ENCODE measurements at regions not wholly inside any gene's neighbourhood (a gene's known extent, or its start where the extent isn't known, plus 50 kb on each side); places are given as distances from the start of the nearest gene placed in this dataset.
"Not testable (repeated sequence)": the region's sequence is repeated elsewhere in the genome, so short reads cannot be mapped to it uniquely, and the experiment has no call there.

DNA sequence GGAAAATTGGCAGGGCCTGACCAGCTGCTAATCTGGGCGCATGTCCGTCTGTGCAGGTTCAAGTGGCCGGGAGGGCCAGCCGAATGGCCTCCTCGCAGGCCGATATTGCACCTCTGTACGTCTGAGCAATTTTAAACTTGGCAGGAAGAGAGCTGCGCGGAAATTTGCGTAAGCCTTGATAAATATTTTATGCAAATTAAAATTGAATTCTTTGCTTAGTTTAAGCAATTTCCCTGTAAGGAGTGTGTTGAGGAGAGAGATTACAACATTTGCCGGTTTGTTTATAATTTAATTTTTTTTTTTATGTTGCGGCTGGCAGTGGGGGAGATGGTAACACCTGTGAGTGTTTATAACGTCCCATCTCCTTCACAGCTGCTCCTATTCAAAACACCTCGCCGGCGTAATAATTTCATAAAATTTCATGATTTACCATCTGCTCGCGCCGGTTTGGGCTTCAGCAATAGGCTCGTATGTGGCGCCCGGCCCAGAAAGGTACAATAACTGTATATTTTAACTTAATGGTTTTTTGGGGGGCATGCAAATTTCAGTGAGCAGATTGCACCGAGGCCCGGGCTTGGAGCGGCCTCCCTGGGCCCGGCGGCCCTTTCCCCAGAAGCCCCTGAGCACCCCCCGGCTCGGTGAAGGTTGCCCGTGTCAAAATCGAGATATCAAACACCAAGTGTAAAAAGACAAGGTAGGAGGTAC lies 269.4 kb upstream of the MVB12B start:
- DNase-seq, result no peak

- DNase-seq, result no peak
Observed at GRCh38 chr9:126058011-126058531, 268.6 kb upstream of the MVB12B start.

DNA sequence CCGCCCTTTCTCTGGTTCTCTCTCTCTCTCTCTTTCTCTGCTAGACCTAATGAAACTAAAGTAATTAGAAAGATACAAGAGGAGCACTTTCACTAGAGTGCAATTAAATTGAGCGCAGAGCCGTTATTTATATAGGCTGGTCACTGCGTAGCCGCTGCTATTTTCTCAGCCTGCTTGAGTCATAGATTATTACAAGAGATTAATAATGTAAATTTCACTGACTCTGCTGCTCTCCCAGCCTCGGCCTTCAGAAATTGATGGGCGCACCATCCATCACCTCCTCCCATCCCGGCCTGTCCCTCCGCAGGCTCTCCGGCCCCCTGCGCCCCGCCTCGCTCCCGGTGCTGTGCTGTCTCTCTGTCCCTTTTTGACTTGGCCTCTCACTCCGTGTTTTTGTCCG lies 268.0 kb upstream of the MVB12B start:
- no peak for DNase-seq

GRCh38 chr9:126061575-126061974 lies 265.1 kb upstream of the MVB12B start:
- no peak for DNase-seq

GRCh38 chr9:126062158-126062886 lies 264.3 kb upstream of the MVB12B start:
- DNase-seq, result no peak

GRCh38 chr9:126063326-126063725 lies 263.3 kb upstream of the MVB12B start:
- no peak for DNase-seq

DNA sequence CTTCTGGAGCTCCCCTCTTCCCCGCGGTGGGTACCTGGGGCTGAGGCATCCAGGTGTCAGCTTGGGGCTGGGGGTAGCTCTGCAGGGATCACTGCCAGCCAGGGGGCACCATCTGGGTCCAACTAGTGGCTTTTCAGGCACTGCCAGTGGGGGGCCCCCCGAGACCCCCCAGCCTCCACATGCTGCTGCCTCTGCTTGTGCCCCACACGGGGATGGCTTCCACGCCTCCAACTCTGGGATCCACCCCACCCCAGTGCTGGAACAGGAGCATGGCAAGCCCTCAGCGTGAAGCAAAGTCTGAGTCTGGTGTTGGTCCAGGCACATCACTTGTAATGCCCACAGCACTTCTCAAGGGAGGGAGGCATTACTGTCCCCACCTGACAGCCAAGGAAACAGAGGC lies 260.5 kb upstream of the MVB12B start:
- no peak for DNase-seq

GRCh38 chr9:126067031-126067734 lies 259.4 kb upstream of the MVB12B start:
- no peak for DNase-seq

DNA sequence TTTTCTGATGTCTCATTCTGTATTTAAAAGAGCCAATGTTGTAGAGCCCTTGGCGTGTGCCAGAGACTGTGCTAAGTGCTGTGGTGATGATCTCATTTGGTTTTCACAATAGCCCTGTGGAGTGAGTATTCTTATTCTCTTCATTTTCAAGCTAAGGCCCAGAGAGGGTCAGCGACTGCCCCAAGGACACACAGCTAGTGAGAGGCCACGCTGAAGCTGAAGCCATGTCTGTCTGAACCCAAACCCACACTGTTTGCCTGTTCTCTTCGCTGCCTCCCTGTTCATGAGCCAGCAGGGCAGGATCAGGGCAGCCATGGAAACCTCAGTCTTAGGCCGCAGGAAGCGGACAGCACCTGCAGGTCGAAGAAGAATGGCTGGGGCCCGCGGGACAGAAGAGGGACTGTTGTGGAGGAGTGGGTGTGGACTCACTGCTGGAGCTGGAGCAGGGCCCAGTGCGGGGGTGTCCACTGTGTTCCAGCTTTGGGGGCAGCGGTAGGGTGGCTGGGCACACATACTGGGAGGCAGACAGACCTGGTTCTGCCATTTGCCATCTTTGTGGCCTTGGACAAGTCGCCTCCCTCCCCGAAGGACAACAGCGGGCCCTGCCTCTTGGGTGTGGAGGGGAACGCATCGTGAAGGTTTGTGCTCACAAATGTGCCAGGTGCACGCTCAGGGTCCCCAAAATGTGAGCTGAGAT lies 257.9 kb upstream of the MVB12B start:
- no peak for DNase-seq

- DNase-seq, result no peak
Observed at GRCh38 chr9:126069400-126069955, 257.2 kb upstream of the MVB12B start.

DNA sequence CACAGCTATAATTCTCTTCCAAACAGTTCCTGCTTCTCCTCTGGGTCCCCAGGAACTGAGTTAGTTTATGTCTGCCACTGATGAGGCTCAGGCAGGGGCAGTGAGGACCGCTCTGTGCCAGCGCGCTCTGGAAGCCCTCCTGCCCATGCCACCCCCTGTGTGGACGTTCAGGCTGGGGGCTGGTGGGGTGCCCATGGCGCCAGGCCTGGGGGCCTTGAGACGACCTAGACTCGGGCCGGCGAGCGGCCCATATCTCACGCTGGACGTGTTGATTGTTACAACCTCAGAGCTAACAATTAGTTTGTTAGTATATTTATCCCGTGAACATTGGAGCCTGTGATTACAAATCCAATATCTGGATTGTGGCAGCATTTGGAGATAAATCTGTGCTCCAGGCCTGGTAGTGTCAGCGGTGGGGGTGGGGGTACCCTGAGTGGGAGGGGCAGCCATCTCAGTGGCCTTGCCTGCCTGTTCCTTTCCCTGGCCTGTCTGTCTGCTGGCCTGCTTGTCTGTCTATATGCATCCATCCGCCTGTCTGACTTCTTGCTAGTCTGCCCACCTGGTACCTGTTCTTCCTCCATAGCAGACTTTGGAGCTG lies 256.5 kb upstream of the MVB12B start:
- DNase-seq, result no peak

GRCh38 chr9:126071076-126071750 lies 255.4 kb upstream of the MVB12B start:
- DNase-seq, result no peak

GRCh38 chr9:126077656-126078055 lies 249.0 kb upstream of the MVB12B start:
- not testable (repeated sequence) for DNase-seq

- DNase-seq, result no peak
Observed at GRCh38 chr9:126080641-126081040, 246.0 kb upstream of the MVB12B start.

DNA sequence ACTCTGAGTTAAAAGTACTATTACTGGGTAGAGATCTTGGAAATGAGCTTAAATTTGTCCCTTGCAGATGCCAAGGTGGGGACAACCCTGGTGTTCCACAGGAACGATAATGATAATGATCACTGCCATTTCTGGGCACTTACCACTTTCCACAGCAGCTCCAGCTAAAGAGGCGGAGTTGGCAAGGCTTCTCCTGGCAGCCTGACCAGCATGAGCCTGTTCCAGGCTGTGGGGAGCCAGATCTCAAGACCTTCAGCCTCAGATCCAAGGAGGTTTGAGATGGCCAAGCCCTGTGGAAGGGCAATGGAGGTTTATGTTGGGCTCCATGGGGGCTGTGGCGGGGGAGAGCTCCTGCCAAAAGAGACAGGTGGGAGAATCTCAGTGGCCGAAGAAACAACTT lies 244.9 kb upstream of the MVB12B start:
- no peak for DNase-seq

DNA sequence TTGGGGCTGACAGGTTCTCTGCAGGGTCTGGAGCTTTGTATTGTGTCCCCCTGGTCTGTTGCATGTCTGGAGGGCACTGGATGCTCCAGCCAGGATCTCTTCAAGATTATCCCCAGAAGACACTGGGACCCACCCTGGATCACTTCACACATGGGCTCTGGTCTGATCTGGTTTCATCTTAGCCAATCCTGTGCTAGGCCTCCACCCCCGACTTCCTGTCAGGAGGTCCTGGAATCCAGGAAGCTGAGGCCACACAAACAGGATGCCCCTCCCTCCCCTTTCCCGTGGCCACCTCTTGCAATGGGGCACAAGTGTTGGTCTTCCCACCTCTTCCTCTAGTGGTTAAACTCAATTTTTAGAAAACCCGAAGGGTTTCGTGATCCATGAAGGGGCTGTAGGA lies 242.6 kb upstream of the MVB12B start:
- DNase-seq, result no peak

DNA sequence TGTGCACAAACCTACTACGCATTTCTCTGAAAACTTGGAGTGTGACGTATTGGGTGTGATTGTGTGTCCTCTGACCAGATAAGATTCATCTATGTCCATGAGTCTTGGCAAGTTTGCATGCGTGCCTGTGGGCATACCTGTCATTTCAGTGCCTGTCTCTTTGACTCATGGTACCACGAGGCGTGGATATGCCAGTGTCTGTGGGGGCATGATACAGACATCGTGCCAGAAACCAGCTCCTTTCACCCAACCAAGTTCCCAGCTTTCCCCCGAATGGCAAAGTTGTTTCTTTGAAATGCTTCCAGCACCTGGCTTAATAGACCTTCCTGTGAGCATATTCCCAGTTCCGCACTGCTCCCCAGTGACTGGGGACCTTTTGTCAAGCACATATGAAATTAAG lies 241.9 kb upstream of the MVB12B start:
- no peak for DNase-seq

DNA sequence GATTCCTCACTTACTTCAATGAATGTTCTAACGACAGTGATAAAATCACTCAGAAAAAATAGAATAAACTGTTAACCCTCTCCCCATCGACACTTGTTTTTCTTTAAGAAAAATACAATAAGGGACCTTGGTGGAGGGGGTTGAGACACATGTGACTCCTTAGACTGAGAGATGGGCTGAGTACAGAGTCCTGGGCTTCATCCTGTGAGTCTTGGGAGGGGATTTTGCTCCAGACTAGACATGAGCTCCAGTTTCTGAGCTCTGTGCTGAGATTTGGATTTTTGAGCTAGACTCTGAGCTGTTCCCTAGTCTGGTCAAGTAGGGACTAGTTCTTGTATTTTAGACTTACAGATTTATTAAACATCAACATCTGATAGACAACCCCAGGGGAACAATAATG lies 241.5 kb upstream of the MVB12B start:
- DNase-seq, result no peak

- DNase-seq, result no peak
Observed at GRCh38 chr9:126088336-126088735, 238.3 kb upstream of the MVB12B start.

GRCh38 chr9:126089789-126090188 lies 236.8 kb upstream of the MVB12B start:
- no peak for DNase-seq

- DNase-seq, result no peak
Observed at GRCh38 chr9:126093771-126094170, 232.9 kb upstream of the MVB12B start.
